Liver (tissue), 3 donors: ENCODE measurements at regions not wholly inside any gene's neighbourhood (a gene's known extent, or its start where the extent isn't known, plus 50 kb on each side); places are given as distances from the start of the nearest gene placed in this dataset.

Experiments
- EGR1 ChIP-seq, 2 donors: IDR thresholded peaks; 2 replicates each; pipeline ENCODE4 v1.6.1; 2016 to 2018; ENCODE audit warnings: antibody characterized with exemption in 2 of 2, low read depth in 2 of 2
- FOXA1 ChIP-seq: IDR thresholded peaks from 2 replicates; pipeline ENCODE4 v1.6.1; 2016; ENCODE audit warnings: antibody characterized with exemption
- FOXA2 ChIP-seq: IDR thresholded peaks from 2 replicates; pipeline ENCODE4 v1.6.1; 2016; ENCODE audit warnings: antibody characterized with exemption
- GABPA ChIP-seq, 2 donors: IDR thresholded peaks in 1 of 2; conservative IDR thresholded peaks in 1 of 2; 2 replicates each; pipeline ENCODE4 v1.6.1; 2016; ENCODE audit warnings: antibody characterized with exemption in 2 of 2, mild to moderate bottlenecking in 1 of 2, moderate library complexity in 1 of 2
- HNF4G ChIP-seq: IDR thresholded peaks from 2 replicates; pipeline ENCODE4 v1.6.1; 2016; ENCODE audit warnings: antibody characterized with exemption
- JUND ChIP-seq, 2 donors: IDR thresholded peaks; 2 replicates each; pipeline ENCODE4 v1.6.1; 2016; ENCODE audit warnings: antibody characterized with exemption in 2 of 2
- RAD21 ChIP-seq, 2 donors: IDR thresholded peaks; 2 replicates each; pipeline ENCODE4 v1.6.1; 2016; ENCODE audit warnings: antibody characterized with exemption in 2 of 2, mild to moderate bottlenecking in 2 of 2
- SP1 ChIP-seq: IDR thresholded peaks from 2 replicates; pipeline ENCODE4 v1.6.1; 2018; ENCODE audit warnings: antibody characterized with exemption, mild to moderate bottlenecking
- TAF1 ChIP-seq: conservative IDR thresholded peaks from 2 replicates; pipeline ENCODE4 v1.6.1; 2016; ENCODE audit warnings: antibody characterized with exemption, mild to moderate bottlenecking
- YY1 ChIP-seq: IDR thresholded peaks from 2 replicates; pipeline ENCODE4 v1.6.1; 2016; ENCODE audit warnings: antibody characterized with exemption, mild to moderate bottlenecking
- TF ChIP-seq, protein P1 (sequence below): IDR thresholded peaks from 2 replicates; pipeline ENCODE4 v1.6.1; 2016; ENCODE audit warnings: antibody characterized with exemption
- TF ChIP-seq, protein P2 (sequence below): IDR thresholded peaks from 2 replicates; pipeline ENCODE4 v1.6.1; 2016; ENCODE audit warnings: antibody characterized with exemption, mild to moderate bottlenecking
- TF ChIP-seq, protein P3 (sequence below): fragments of 150-350 bp; IDR thresholded peaks from 2 replicates; pipeline ENCODE4 v1.5.1; 2017; ENCODE audit warnings: improper control_type of control experiment, low read depth, low read length; ENCODE audit not compliant: missing input control
- TF ChIP-seq, protein P4 (sequence below): IDR thresholded peaks from 2 replicates; pipeline ENCODE4 v1.6.1; 2016; ENCODE audit warnings: antibody characterized with exemption
- donor health status: healthy.
- donor health status: healthy.

DNA sequence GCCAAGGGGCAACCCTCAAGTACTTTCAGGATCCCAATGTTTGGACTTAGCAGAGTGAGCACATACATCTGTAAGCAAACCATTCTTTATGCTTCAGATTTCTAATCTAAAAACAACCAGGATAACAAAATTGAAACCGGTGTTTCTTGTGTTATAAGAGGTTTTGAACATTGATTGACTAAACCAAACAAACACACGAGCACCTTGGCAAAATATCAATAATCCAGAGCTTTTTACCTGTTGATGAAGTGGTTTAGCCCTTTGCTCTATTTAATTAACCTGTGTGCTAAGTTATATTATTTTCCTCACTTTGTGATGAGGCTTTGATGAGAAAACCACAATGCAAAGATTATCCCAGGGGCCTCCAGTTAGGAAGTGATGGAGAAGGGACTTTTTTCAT lies 255.3 kb upstream of the CXXC4 start:
- TF ChIP-seq, protein P1, sequence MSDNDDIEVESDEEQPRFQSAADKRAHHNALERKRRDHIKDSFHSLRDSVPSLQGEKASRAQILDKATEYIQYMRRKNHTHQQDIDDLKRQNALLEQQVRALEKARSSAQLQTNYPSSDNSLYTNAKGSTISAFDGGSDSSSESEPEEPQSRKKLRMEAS = no peak
- TF ChIP-seq, protein P2, sequence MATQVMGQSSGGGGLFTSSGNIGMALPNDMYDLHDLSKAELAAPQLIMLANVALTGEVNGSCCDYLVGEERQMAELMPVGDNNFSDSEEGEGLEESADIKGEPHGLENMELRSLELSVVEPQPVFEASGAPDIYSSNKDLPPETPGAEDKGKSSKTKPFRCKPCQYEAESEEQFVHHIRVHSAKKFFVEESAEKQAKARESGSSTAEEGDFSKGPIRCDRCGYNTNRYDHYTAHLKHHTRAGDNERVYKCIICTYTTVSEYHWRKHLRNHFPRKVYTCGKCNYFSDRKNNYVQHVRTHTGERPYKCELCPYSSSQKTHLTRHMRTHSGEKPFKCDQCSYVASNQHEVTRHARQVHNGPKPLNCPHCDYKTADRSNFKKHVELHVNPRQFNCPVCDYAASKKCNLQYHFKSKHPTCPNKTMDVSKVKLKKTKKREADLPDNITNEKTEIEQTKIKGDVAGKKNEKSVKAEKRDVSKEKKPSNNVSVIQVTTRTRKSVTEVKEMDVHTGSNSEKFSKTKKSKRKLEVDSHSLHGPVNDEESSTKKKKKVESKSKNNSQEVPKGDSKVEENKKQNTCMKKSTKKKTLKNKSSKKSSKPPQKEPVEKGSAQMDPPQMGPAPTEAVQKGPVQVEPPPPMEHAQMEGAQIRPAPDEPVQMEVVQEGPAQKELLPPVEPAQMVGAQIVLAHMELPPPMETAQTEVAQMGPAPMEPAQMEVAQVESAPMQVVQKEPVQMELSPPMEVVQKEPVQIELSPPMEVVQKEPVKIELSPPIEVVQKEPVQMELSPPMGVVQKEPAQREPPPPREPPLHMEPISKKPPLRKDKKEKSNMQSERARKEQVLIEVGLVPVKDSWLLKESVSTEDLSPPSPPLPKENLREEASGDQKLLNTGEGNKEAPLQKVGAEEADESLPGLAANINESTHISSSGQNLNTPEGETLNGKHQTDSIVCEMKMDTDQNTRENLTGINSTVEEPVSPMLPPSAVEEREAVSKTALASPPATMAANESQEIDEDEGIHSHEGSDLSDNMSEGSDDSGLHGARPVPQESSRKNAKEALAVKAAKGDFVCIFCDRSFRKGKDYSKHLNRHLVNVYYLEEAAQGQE = no peak
- no peak for TF ChIP-seq TAF1
- TF ChIP-seq, protein P3, sequence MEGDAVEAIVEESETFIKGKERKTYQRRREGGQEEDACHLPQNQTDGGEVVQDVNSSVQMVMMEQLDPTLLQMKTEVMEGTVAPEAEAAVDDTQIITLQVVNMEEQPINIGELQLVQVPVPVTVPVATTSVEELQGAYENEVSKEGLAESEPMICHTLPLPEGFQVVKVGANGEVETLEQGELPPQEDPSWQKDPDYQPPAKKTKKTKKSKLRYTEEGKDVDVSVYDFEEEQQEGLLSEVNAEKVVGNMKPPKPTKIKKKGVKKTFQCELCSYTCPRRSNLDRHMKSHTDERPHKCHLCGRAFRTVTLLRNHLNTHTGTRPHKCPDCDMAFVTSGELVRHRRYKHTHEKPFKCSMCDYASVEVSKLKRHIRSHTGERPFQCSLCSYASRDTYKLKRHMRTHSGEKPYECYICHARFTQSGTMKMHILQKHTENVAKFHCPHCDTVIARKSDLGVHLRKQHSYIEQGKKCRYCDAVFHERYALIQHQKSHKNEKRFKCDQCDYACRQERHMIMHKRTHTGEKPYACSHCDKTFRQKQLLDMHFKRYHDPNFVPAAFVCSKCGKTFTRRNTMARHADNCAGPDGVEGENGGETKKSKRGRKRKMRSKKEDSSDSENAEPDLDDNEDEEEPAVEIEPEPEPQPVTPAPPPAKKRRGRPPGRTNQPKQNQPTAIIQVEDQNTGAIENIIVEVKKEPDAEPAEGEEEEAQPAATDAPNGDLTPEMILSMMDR = no peak
- TF ChIP-seq YY1 = no peak
- TF ChIP-seq RAD21 (IDR thresholded peaks at IDR 0.05) = no peak
- no peak for TF ChIP-seq HNF4G
- TF ChIP-seq, protein P4, sequence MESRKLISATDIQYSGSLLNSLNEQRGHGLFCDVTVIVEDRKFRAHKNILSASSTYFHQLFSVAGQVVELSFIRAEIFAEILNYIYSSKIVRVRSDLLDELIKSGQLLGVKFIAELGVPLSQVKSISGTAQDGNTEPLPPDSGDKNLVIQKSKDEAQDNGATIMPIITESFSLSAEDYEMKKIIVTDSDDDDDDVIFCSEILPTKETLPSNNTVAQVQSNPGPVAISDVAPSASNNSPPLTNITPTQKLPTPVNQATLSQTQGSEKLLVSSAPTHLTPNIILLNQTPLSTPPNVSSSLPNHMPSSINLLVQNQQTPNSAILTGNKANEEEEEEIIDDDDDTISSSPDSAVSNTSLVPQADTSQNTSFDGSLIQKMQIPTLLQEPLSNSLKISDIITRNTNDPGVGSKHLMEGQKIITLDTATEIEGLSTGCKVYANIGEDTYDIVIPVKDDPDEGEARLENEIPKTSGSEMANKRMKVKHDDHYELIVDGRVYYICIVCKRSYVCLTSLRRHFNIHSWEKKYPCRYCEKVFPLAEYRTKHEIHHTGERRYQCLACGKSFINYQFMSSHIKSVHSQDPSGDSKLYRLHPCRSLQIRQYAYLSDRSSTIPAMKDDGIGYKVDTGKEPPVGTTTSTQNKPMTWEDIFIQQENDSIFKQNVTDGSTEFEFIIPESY = no peak
- TF ChIP-seq EGR1 (IDR thresholded peaks at IDR 0.05; ENCODE audit: low read depth in 2 of 2) = no peak
- TF ChIP-seq FOXA2 = no peak
- TF ChIP-seq GABPA (IDR thresholded peaks at IDR 0.05 in 1 of 2, conservative IDR thresholded peaks at IDR 0.05 in 1 of 2) = no peak
- TF ChIP-seq SP1 = no peak
- no peak for TF ChIP-seq JUND (IDR thresholded peaks at IDR 0.05)
- no peak for TF ChIP-seq FOXA1
